Upper lobe of left lung (tissue), 4 donors: ENCODE measurements at regions not wholly inside any gene's neighbourhood (a gene's known extent, or its start where the extent isn't known, plus 50 kb on each side); places are given as distances from the start of the nearest gene placed in this dataset.

Experiments used
- CTCF ChIP-seq, 6 experiments: fragments of 450-650 bp in 4 of 6; fragments of 200-600 bp in 2 of 6; sonication (generic) in 2 of 6; IDR thresholded peaks; one replicate each; pipeline ENCODE4 v1.5.1; 2016 to 2019; ENCODE audit warnings: antibody characterized with exemption in 6 of 6
- EP300 ChIP-seq, 4 donors: sonication (generic); formaldehyde crosslinking; IDR thresholded peaks; one replicate each; pipeline ENCODE4 v1.5.1; 2017; ENCODE audit warnings: antibody characterized with exemption in 4 of 4, control low read depth in 2 of 4

- TF ChIP-seq CTCF (IDR thresholded peaks at IDR 0.05): no peak
- TF ChIP-seq EP300 (IDR thresholded peaks at IDR 0.05): no peak
These were observed 573.2 kb downstream of the PRKD1 start for GRCh38 chr14:29354486-29354885.
